BLaER1 (cell line): ENCODE measurements at regions not wholly inside any gene's neighbourhood (a gene's known extent, or its start where the extent isn't known, plus 50 kb on each side); places are given as distances from the start of the nearest gene placed in this dataset.

Experiments used
- H3K27ac ChIP-seq: shearing (Covaris generic); formaldehyde crosslinking; 2 replicates; pipeline ENCODE4 v1.8.1; 2022
- H3K27me3 ChIP-seq: shearing (Covaris generic); formaldehyde crosslinking; 2 replicates; pipeline ENCODE4 v1.8.1; 2022
- H3K36me3 ChIP-seq: shearing (Covaris generic); formaldehyde crosslinking; 2 replicates; pipeline ENCODE4 v1.8.1; 2022
- H3K4me1 ChIP-seq: shearing (Covaris generic); formaldehyde crosslinking; 2 replicates; pipeline ENCODE4 v1.8.1; 2022
- H3K4me2 ChIP-seq: shearing (Covaris generic); formaldehyde crosslinking; 2 replicates; pipeline ENCODE4 v1.8.1; 2022
- H3K4me3 ChIP-seq: shearing (Covaris generic); formaldehyde crosslinking; 2 replicates; pipeline ENCODE4 v1.8.1; 2022
- H3K9ac ChIP-seq: shearing (Covaris generic); formaldehyde crosslinking; 2 replicates; pipeline ENCODE4 v1.8.1; 2022
- H3K9me3 ChIP-seq: shearing (Covaris generic); formaldehyde crosslinking; 2 replicates; pipeline ENCODE4 v1.8.1; 2022
- H4K20me1 ChIP-seq: shearing (Covaris generic); formaldehyde crosslinking; 2 replicates; pipeline ENCODE4 v1.8.1; 2022
- Cebpa-rat ChIP-seq: shearing (Covaris generic); IDR thresholded peaks from 2 replicates; pipeline ENCODE4 v1.8.1; 2022

DNA sequence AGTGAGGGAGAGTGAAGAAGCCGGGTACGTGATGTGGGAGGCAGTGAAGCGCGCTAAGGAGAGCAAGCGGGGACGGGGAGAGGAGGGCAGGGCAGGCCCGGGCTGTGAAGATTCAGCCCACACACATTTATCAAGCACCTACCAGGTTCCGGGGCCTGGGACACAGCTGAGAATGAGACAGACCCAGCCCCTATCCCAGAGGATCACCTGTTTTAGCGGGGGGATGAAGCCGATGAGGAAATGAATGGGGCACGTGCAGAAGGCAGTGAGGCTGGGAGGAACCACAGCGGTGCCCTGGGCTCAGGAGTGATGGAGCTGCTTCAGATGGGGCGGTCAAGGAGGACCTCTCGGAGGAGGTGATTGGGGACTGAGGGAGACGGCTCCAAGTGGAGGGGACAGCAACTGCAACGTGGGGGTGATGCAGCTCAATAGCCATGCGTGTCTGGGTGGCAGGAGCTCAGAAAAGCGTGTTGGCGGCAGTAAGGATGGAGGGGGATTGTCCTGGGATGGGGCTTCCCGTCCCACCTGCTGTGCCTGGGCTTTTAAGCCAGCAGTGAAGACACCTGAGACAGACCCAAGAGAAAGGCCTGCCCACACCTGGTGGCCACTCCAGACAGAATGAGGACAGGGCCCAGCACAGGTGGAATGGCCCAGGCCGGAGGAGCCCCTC lies 77.5 kb upstream of the UNC5A start:
- no peaks in the 10 kb centered on the region for H3K36me3 ChIP-seq
- peak overlapping the region; percentile 84 for H3K4me2 ChIP-seq
- no peak overlapping the region for H3K9ac ChIP-seq
- H3K27ac ChIP-seq, result no peak overlapping the region
- H3K4me3 ChIP-seq, result no peak overlapping the region
- H3K9me3 ChIP-seq, result no peaks in the 10 kb centered on the region
- H3K4me1 ChIP-seq, result peaks cover 50% of the 10 kb centered on the region
- H4K20me1 ChIP-seq, result no peaks in the 10 kb centered on the region
- H3K27me3 ChIP-seq, result peaks cover 10% of the 10 kb centered on the region; the same call in 1 of the 2 replicates
- TF ChIP-seq Cebpa-rat, result no peak

- 0 out of 2 replicates have a peak overlapping the region, but pooled peaks have one; percentile 84 for H3K4me2 ChIP-seq
- peaks cover 12% of the 10 kb centered on the region for H3K27me3 ChIP-seq
- H4K20me1 ChIP-seq, result no peaks in the 10 kb centered on the region; the same call in 1 of the 2 replicates
- no peak for TF ChIP-seq Cebpa-rat
- no peaks in the 10 kb centered on the region for H3K36me3 ChIP-seq
- H3K4me1 ChIP-seq, result peaks cover 48% of the 10 kb centered on the region
- H3K4me3 ChIP-seq, result no peak overlapping the region
- no peaks in the 10 kb centered on the region for H3K9me3 ChIP-seq
- H3K27ac ChIP-seq, result no peak overlapping the region
- H3K9ac ChIP-seq, result no peak overlapping the region
Measured at GRCh38 chr5:176733406-176734262, 76.7 kb upstream of the UNC5A start.

GRCh38 chr5:176734756-176735342 lies 75.5 kb upstream of the UNC5A start:
- H3K9me3 ChIP-seq, result no peaks in the 10 kb centered on the region
- no peak overlapping the region for H3K4me3 ChIP-seq
- H3K4me1 ChIP-seq, result peaks cover 44% of the 10 kb centered on the region
- no peak for TF ChIP-seq Cebpa-rat
- H3K4me2 ChIP-seq, result no peak overlapping the region
- peaks cover 24% of the 10 kb centered on the region for H3K27me3 ChIP-seq
- no peak overlapping the region for H3K9ac ChIP-seq
- no peaks in the 10 kb centered on the region for H3K36me3 ChIP-seq
- H3K27ac ChIP-seq, result no peak overlapping the region
- peaks cover 10% of the 10 kb centered on the region; the same call in 1 of the 2 replicates for H4K20me1 ChIP-seq

GRCh38 chr5:176735383-176736265 lies 74.7 kb upstream of the UNC5A start:
- no peak overlapping the region for H3K27ac ChIP-seq
- no peaks in the 10 kb centered on the region for H3K9me3 ChIP-seq
- H4K20me1 ChIP-seq, result peaks cover 10% of the 10 kb centered on the region; the same call in 1 of the 2 replicates
- TF ChIP-seq Cebpa-rat, result no peak
- peaks cover 32% of the 10 kb centered on the region for H3K27me3 ChIP-seq
- peaks cover 36% of the 10 kb centered on the region for H3K4me1 ChIP-seq
- H3K36me3 ChIP-seq, result no peaks in the 10 kb centered on the region
- no peak overlapping the region for H3K9ac ChIP-seq
- no peak overlapping the region for H3K4me3 ChIP-seq
- H3K4me2 ChIP-seq, result no peak overlapping the region

GRCh38 chr5:176736301-176736930 lies 73.9 kb upstream of the UNC5A start:
- TF ChIP-seq Cebpa-rat, result no peak
- H4K20me1 ChIP-seq, result peaks cover 10% of the 10 kb centered on the region; the same call in 1 of the 2 replicates
- H3K4me2 ChIP-seq, result no peak overlapping the region
- no peak overlapping the region for H3K9ac ChIP-seq
- H3K36me3 ChIP-seq, result no peaks in the 10 kb centered on the region
- H3K27ac ChIP-seq, result no peak overlapping the region
- peaks cover 28% of the 10 kb centered on the region for H3K4me1 ChIP-seq
- H3K9me3 ChIP-seq, result no peaks in the 10 kb centered on the region
- H3K4me3 ChIP-seq, result no peak overlapping the region
- H3K27me3 ChIP-seq, result peaks cover 40% of the 10 kb centered on the region

- Histone ChIP-seq H3K27me3 (peaks cover 47% of the 10 kb centered on the region), H3K9ac (no peak overlapping the region), H3K4me2 (no peak overlapping the region), H3K36me3 (no peaks in the 10 kb centered on the region), H3K9me3 (no peaks in the 10 kb centered on the region), H3K27ac (no peak overlapping the region), H4K20me1 (peaks cover 17% of the 10 kb centered on the region; the same call in 1 of the 2 replicates), H3K4me1 (peaks cover 21% of the 10 kb centered on the region), H3K4me3 (no peak overlapping the region)
- TF ChIP-seq Cebpa-rat, result no peak
Measured at GRCh38 chr5:176736931-176737745, 73.2 kb upstream of the UNC5A start.

GRCh38 chr5:176737746-176738636 lies 72.4 kb upstream of the UNC5A start:
- Histone ChIP-seq H3K36me3 (no peaks in the 10 kb centered on the region), H3K9me3 (no peaks in the 10 kb centered on the region), H3K9ac (no peak overlapping the region), H3K4me3 (no peak overlapping the region), H3K27me3 (peaks cover 55% of the 10 kb centered on the region), H3K4me1 (peaks cover 12% of the 10 kb centered on the region), H3K27ac (no peak overlapping the region), H4K20me1 (peaks cover 20% of the 10 kb centered on the region; the same call in 1 of the 2 replicates), H3K4me2 (no peak overlapping the region)
- TF ChIP-seq Cebpa-rat, result no peak
